Jurkat, Clone E6-1 (cell line): ENCODE measurements at regions not wholly inside any gene's neighbourhood (a gene's known extent, or its start where the extent isn't known, plus 50 kb on each side); places are given as distances from the start of the nearest gene placed in this dataset.

Experiments
- DNase-seq: peaks from one replicate; pipeline ENCODE4 v3.0.0-alpha.2; 2011; ENCODE audit warnings: low read depth, low spot score
- H3K4me3 ChIP-seq: 2 replicates; pipeline ENCODE4 v1.5.1; 2011; ENCODE audit warnings: mild to moderate bottlenecking, low read length, control low read depth, moderate library complexity

- no peak overlapping the region for H3K4me3 ChIP-seq
- no peak for DNase-seq
These were observed 242.6 kb upstream of the PITRM1 start for GRCh38 chr10:3415038-3415736.

DNA sequence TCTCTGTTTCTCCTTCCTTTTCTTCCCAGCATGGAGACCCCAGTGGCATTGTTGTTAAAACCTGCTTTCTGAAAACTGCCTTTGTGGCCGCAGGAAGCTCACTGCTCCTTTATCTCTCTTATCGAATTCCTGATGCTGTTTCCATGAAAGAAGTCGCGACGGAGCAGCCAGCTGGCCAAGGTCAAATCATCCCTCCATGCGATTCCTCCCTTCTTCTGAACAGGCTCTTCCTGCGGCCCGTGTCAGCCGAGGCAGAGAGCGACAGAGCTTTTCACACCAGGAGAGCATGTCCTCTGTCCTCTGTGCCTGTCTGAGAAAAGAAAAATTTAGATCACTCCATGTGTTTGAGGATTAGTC lies 242.1 kb upstream of the PITRM1 start:
- no peak for DNase-seq
- H3K4me3 ChIP-seq: no peak overlapping the region

- no peak overlapping the region for H3K4me3 ChIP-seq
- DNase-seq: no peak
These were observed 241.5 kb upstream of the PITRM1 start for GRCh38 chr10:3413937-3414666.

- DNase-seq: no peak
- no peak overlapping the region for H3K4me3 ChIP-seq
These were observed 240.1 kb upstream of the PITRM1 start for GRCh38 chr10:3412646-3413045.

GRCh38 chr10:3412071-3412582 lies 239.5 kb upstream of the PITRM1 start:
- H3K4me3 ChIP-seq: no peak overlapping the region
- DNase-seq: no peak

GRCh38 chr10:3411044-3411443 lies 238.5 kb upstream of the PITRM1 start:
- no peak for DNase-seq
- H3K4me3 ChIP-seq: no peak overlapping the region

DNA sequence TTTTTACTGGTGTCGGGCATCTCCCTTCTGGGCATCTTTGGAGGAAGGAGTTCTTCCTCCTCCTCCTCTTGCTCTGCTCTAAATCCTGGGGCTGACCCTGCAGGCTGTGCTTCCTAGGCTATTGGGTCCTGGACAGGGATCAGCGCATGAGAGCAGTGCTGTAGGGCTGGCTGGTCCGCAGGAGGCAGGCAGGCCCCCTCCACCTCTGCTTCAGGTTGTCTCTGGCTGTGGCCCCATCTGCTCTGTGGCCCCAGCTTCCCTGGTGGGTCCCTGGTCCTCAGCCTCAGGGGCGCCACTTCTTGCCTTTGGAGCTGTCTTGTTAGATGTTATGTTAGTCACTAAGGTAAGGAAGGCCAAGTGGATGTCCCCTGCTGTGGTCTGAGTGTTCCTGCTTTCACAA lies 237.3 kb upstream of the PITRM1 start:
- DNase-seq: no peak

DNA sequence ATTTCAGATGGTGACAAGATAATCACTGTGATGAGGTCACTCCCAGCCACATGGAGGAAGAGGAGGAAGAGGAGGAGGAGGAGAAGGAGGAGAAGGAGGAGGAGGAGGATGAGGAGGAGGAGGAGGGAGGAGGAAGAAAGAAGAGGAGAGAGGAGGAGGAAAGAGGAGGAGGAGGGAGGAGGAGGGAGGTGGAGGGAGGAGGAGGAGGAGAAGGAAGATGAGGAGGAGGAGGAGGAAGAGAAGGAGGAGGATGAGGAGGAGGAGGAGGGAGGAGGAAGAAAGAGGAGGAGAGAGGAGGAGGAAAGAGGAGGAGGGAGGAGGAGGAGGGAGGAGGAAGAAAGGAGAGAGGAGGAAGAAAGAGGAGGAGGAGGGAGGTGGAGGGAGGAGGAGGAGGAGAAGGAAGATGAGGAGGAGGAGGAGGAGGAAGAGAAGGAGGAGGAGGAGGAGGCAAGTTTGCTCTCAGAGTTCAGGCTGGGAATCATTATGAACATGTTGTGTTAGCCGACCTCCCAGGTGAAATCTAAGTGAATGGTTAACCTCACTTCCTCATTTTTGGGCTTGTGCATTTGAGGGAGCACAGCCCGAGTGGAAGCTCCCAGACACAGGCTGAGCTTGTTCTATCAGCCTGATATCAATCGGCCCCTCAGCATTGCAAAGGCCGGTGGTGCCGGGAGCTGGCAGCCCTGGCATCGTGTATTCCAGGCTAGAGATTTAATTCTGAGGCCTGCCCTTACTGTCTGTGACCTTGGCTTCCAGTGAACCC lies 236.2 kb upstream of the PITRM1 start:
- H3K4me3 ChIP-seq: no peak overlapping the region
- DNase-seq: no peak

More for the DNA sequence above, 237.3 kb upstream of the PITRM1 start:
- H3K4me3 ChIP-seq: no peak overlapping the region

DNA sequence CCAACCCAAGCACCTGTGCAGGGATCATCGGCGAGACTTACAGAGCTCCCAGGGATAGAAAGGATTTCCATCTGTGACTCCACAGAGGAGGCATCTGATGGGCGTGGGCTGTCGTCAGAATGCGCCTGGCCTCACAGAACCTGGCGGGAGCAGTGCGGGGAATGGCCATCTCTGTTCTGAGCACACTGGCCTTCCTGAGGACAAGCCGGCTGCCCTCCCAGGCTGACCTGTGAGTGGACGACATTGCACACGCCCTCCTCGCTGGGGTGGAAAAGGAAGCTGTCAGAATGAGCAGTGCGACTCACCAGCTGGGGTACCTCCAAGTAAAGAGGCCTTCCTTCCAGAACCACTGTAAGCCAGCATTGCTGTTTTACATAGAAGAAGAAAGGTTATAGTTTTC lies 234.6 kb upstream of the PITRM1 start:
- no peak overlapping the region for H3K4me3 ChIP-seq
- DNase-seq: no peak

DNA sequence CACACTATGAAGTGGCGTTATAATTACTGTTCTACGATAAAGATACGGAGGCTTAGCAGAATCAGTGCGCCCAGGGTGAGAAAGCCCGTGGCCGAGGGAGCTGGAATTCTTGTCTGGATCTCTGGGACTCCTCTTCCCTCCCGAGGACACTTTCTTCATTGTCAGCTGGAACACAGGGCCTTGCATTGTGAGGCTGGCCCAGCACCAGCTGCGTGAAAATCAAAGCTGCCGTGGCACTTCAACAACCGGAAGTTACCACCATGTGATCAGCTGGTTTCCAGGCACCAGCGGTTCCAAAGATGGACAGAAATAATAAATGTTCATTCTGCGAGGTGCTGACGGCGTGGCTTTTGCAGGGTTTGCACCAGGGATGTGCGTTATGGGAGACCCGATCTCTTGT lies 234.0 kb upstream of the PITRM1 start:
- no peak overlapping the region for H3K4me3 ChIP-seq
- no peak for DNase-seq

GRCh38 chr10:3404381-3404780 lies 231.8 kb upstream of the PITRM1 start:
- DNase-seq: no peak
- H3K4me3 ChIP-seq: no peak overlapping the region

DNA sequence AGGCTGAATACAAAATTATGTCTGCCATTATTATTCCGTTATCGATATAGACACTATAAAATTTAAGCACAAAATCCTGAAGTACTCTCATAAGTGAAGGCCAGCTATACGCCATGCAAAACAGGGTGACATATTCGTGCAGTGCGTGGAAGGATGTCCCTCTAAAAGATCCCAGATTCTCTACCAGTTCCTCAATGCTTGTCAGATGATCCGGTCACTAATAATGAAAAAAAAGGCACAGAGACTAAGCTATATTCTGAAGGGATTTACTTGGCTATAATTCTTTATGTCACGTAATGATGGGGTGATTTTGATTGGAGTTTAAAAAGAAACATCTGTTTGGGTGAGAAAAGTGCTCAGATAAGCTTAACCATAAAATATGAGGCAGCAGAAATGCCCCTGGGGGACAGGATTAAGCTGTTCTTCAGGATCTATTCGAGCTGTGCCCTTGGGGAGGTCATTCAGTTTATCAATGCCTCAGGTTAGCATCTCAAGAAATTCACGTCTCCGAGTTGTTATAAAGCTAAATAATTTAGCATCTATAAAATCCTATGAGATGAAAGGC lies 229.7 kb upstream of the PITRM1 start:
- H3K4me3 ChIP-seq: no peak overlapping the region
- DNase-seq: no peak

GRCh38 chr10:3401491-3401938 lies 228.9 kb upstream of the PITRM1 start:
- no peak for DNase-seq
- no peak overlapping the region for H3K4me3 ChIP-seq

- no peak for DNase-seq
- no peak overlapping the region for H3K4me3 ChIP-seq
These were observed 227.8 kb upstream of the PITRM1 start for GRCh38 chr10:3400348-3400747.

GRCh38 chr10:3399756-3400155 lies 227.2 kb upstream of the PITRM1 start:
- no peak for DNase-seq
- H3K4me3 ChIP-seq: no peak overlapping the region

GRCh38 chr10:3398825-3399646 lies 226.5 kb upstream of the PITRM1 start:
- DNase-seq: no peak
- no peak overlapping the region for H3K4me3 ChIP-seq

DNA sequence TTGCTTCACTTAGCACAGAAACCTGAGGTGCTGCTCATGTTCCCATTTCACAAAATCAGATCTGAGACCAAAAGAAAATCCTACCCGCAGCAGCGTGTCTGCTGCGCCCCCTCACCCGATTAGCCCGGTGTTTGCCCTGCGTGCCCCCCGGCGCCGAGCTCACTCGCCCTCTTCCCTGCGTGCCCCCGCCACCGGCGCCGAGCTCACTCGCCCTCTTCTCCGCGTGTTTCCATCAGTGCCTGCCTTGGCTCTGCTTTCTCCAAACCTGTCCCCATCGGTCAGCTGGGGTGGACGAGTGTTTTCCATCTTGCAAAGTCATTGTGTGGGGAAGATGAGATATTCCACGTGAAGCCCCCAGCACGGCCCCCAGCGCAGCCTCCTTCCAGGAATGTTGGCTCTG lies 225.3 kb upstream of the PITRM1 start:
- DNase-seq: no peak
- no peak overlapping the region for H3K4me3 ChIP-seq

DNA sequence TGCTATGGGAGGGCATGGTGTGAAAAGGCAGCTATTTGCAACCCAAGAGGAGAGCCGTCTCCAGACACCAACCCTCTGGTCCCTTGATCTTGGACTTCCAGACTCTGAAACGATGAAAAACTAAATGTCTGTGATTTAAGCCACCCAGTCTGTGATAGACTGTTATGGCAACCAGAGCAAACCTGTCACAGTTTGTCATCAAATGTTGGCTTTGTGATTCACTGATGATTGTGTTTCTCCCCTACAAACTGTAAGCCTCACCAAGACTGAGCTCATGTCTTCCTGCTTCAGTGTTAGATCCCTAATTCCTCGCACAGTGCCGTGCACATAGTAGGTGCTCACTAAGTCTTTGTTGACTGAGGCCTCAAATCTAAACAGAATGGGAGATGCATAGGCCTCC lies 224.6 kb upstream of the PITRM1 start:
- no peak overlapping the region for H3K4me3 ChIP-seq
- DNase-seq: no peak

- no peak for DNase-seq
- no peak overlapping the region for H3K4me3 ChIP-seq
These were observed 223.5 kb upstream of the PITRM1 start for GRCh38 chr10:3396116-3396515.
